NCI-H446 treated with DMSO at 0.1 percent for 48 hours (cell line): ENCODE measurements at regions not wholly inside any gene's neighbourhood (a gene's known extent, or its start where the extent isn't known, plus 50 kb on each side); places are given as distances from the start of the nearest gene placed in this dataset.
A peak's percentile ranks its signal among the peaks of the same experiment; 100 is the strongest.

ENCODE experiments used
- DNase-seq: peaks from one replicate; lab custom pipeline; 2025; lab: John Stamatoyannopoulos, UW

- DNase-seq: no peak
These were observed 696.8 kb downstream of the OTOL1 start for GRCh38 chr3:162193148-162194095.

- DNase-seq: no peak
These were observed 698.5 kb downstream of the OTOL1 start for GRCh38 chr3:162195147-162195546.

- DNase-seq: no peak
These were observed 700.4 kb downstream of the OTOL1 start for GRCh38 chr3:162196964-162197363.

- no peak for DNase-seq
These were observed 704.2 kb downstream of the OTOL1 start for GRCh38 chr3:162200836-162201235.

GRCh38 chr3:162206648-162207047, 710.0 kb downstream of the OTOL1 start:
- DNase-seq: no peak

- DNase-seq: no peak
These were observed 714.9 kb downstream of the OTOL1 start for GRCh38 chr3:162211470-162211869.

- no peak for DNase-seq
These were observed 716.6 kb downstream of the OTOL1 start for GRCh38 chr3:162213196-162213595.

- DNase-seq: no peak
These were observed 717.3 kb downstream of the OTOL1 start for GRCh38 chr3:162213956-162214355.

GRCh38 chr3:162217647-162218046, 721.0 kb downstream of the OTOL1 start:
- DNase-seq: no peak

- DNase-seq: no peak
These were observed 721.9 kb downstream of the OTOL1 start for GRCh38 chr3:162218479-162218878.

GRCh38 chr3:162224746-162225145, 728.1 kb downstream of the OTOL1 start:
- no peak for DNase-seq

GRCh38 chr3:162236949-162237348, 740.3 kb downstream of the OTOL1 start:
- no peak for DNase-seq

- no peak for DNase-seq
These were observed 754.2 kb downstream of the OTOL1 start for GRCh38 chr3:162250782-162251181.

GRCh38 chr3:162262129-162262528, 765.5 kb downstream of the OTOL1 start:
- no peak for DNase-seq

GRCh38 chr3:162263596-162263995, 767.0 kb downstream of the OTOL1 start:
- no peak for DNase-seq

- no peak for DNase-seq
These were observed 773.2 kb downstream of the OTOL1 start for GRCh38 chr3:162269636-162270458.

GRCh38 chr3:162274070-162274469, 777.5 kb downstream of the OTOL1 start:
- no peak for DNase-seq

- no peak for DNase-seq
These were observed 782.2 kb downstream of the OTOL1 start for GRCh38 chr3:162278834-162279233.

GRCh38 chr3:162285259-162285658, 788.7 kb downstream of the OTOL1 start:
- DNase-seq: no peak

- no peak for DNase-seq
These were observed 791.0 kb downstream of the OTOL1 start for GRCh38 chr3:162287600-162287999.

GRCh38 chr3:162292409-162292808, 795.8 kb downstream of the OTOL1 start:
- DNase-seq: peak; percentile 25

- no peak for DNase-seq
These were observed 798.8 kb downstream of the OTOL1 start for GRCh38 chr3:162295323-162295983.
